Erythroblast (primary cell): ENCODE measurements at regions not wholly inside any gene's neighbourhood (a gene's known extent, or its start where the extent isn't known, plus 50 kb on each side); places are given as distances from the start of the nearest gene placed in this dataset.

Source experiments
- GATA1 ChIP-seq: IDR thresholded peaks from 2 replicates; pipeline ENCODE4 v1.6.1; 2011; ENCODE audit warnings: low read depth, mild to moderate bottlenecking, control low read depth, low read length, moderate library complexity
- POLR2A ChIP-seq: IDR thresholded peaks from 2 replicates; pipeline ENCODE4 v1.6.1; 2011; ENCODE audit warnings: mild to moderate bottlenecking, low read length

DNA sequence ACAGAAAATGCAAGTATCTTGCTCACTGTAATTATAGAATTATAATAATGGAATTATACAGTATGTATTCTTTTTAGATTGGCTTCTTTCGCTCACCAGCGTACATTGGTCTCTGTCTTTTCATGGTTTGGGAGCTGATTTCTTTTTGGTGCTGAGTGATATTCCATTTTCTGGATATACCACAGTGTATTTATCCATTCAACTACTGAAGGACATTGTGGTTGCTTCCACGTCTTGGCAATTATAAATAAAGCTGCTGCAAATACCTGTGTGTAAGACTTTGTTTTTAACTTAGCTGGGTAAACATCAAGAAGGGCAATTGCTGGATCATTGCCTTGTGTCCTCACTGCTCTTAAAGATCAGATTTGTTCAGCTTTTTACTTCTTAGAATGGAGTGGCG is 55.3 kb downstream of the SEPTIN7 start:
- TF ChIP-seq POLR2A, result no peak
- TF ChIP-seq GATA1, result no peak
